ENCODE measurements at regions not wholly inside any gene's neighbourhood (a gene's known extent, or its start where the extent isn't known, plus 50 kb on each side); places are given as distances from the start of the nearest gene placed in this dataset.

DNA sequence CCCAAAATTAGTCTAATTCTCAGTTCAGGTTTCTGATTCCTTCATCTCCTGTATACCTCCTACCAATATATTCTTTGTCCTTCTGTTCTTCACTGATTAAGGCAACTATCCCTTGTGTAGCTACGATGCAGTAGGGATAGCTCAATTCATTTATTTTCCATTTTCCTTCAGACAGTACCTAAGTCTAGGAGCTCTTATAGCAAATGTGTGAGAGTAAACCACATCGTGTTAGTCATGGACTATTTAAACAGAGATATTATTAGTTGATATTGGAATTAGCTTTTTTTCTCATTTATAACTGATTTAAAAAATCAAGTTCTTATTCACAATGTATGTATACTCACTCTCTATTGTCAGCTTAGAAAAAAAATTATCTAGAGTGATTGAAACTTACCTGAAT is 900.0 kb downstream of the JRKL start:
- Histone ChIP-seq H3K4me1 (ENCODE audit: control extremely low read depth in 1 of 4, control insufficient read depth in 4 of 4, insufficient read depth in 4 of 4, low read length in 3 of 4) (no peaks in the 10 kb centered on the region), H3K36me3 (ENCODE audit: control insufficient read depth in 4 of 4, insufficient read depth in 4 of 4, low read length in 3 of 4) (no peaks in the 10 kb centered on the region), H3K4me3 (ENCODE audit: control insufficient read depth in 1 of 7, extremely low read depth in 1 of 7, insufficient read depth in 4 of 7, low read depth in 2 of 7, low read length in 6 of 7) (no peak overlapping the region), H3K9me3 (ENCODE audit: control extremely low read depth in 1 of 5, control insufficient read depth in 4 of 5, insufficient read depth in 2 of 5, low read depth in 1 of 5, low read length in 4 of 5) (no peaks in the 10 kb centered on the region), H3K27ac (ENCODE audit: insufficient read depth in 1 of 2, low read depth in 1 of 2, low read length in 2 of 2, poor library complexity in 1 of 2, severe bottlenecking in 2 of 2) (no peak overlapping the region), H3K27me3 (replicated peaks in 2 of 5; ENCODE audit: control insufficient read depth in 4 of 5, insufficient read depth in 5 of 5, low read length in 4 of 5) (no peaks in the 10 kb centered on the region)
- WGBS (ENCODE audit: insufficient coverage), result no CpG with 5 or more reads among the region's 2 CpGs
- DNase-seq, result no peak
- CTCF ChIA-PET, result no interaction called here
- POLR2A ChIA-PET, result no interaction called here

DNA sequence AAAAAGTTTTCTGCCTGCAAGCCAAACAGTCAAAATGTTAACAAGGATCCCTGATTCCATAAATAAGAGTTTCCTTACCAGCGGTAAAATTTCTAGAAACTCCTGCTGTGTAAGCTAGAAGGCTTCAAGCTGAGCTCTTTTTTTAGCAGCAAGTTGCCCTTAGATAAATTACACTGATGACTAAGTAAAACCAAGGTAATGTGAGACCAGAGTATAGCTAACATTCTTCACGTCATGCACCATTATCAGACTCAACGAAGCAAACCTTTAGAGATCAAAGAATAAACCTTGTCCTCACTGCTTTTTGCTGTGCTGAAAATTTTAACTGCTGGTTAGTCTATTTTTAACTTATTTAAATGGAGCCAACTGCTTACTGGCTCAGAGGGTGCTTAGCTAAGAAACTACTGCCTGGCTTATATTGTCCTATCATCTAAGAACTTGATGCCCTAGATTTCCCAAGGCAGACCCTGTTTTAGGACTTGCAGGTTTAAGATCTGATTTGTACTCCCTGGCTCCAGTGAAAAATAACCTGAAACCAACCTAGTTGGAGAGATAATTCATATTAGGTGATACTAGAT is 900.7 kb downstream of the JRKL start:
- no peaks in the 10 kb centered on the region for H3K27me3 ChIP-seq (replicated peaks in 2 of 5; ENCODE audit: control insufficient read depth in 4 of 5, insufficient read depth in 5 of 5, low read length in 4 of 5)
- no peak overlapping the region for H3K27ac ChIP-seq (ENCODE audit: insufficient read depth in 1 of 2, low read depth in 1 of 2, low read length in 2 of 2, poor library complexity in 1 of 2, severe bottlenecking in 2 of 2)
- ChIA-PET CTCF (no interaction called here), POLR2A (no interaction called here)
- no peak overlapping the region for H3K4me3 ChIP-seq (ENCODE audit: control insufficient read depth in 1 of 7, extremely low read depth in 1 of 7, insufficient read depth in 4 of 7, low read depth in 2 of 7, low read length in 6 of 7)
- no peaks in the 10 kb centered on the region for H3K36me3 ChIP-seq (ENCODE audit: control insufficient read depth in 4 of 4, insufficient read depth in 4 of 4, low read length in 3 of 4)
- DNase-seq, result no peak
- H3K9me3 ChIP-seq (ENCODE audit: control extremely low read depth in 1 of 5, control insufficient read depth in 4 of 5, insufficient read depth in 2 of 5, low read depth in 1 of 5, low read length in 4 of 5), result no peaks in the 10 kb centered on the region
- no peaks in the 10 kb centered on the region for H3K4me1 ChIP-seq (ENCODE audit: control extremely low read depth in 1 of 4, control insufficient read depth in 4 of 4, insufficient read depth in 4 of 4, low read length in 3 of 4)
- no CpG with 5 or more reads among the region's 3 CpGs for WGBS (ENCODE audit: insufficient coverage)

DNA sequence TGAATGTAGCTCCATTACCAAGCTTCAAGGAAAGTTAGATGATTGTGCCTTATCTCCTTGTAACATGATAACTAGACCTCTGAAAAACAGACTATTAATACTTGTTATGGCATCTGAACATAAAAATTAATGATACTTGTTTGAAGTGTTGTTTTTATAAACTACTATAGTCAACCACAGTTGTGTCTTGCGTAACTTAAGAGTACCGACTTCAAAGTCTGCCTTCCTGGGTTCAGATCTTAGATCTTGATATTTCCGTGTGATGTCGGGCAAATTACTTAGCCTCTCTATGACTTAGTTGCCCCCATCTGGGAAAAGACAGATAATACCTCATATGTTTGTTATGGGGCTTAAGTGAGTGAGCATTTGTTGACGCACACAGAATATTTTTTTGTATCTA is 906.5 kb downstream of the JRKL start:
- no peaks in the 10 kb centered on the region for H3K27me3 ChIP-seq (replicated peaks in 2 of 5; ENCODE audit: control insufficient read depth in 4 of 5, insufficient read depth in 5 of 5, low read length in 4 of 5)
- H3K27ac ChIP-seq (ENCODE audit: insufficient read depth in 1 of 2, low read depth in 1 of 2, low read length in 2 of 2, poor library complexity in 1 of 2, severe bottlenecking in 2 of 2), result no peak overlapping the region
- H3K9me3 ChIP-seq (ENCODE audit: control extremely low read depth in 1 of 5, control insufficient read depth in 4 of 5, insufficient read depth in 2 of 5, low read depth in 1 of 5, low read length in 4 of 5), result no peaks in the 10 kb centered on the region
- CTCF ChIA-PET, result no interaction called here
- POLR2A ChIA-PET, result no interaction called here
- H3K4me1 ChIP-seq (ENCODE audit: control extremely low read depth in 1 of 4, control insufficient read depth in 4 of 4, insufficient read depth in 4 of 4, low read length in 3 of 4), result no peaks in the 10 kb centered on the region
- H3K36me3 ChIP-seq (ENCODE audit: control insufficient read depth in 4 of 4, insufficient read depth in 4 of 4, low read length in 3 of 4), result no peaks in the 10 kb centered on the region
- WGBS (ENCODE audit: insufficient coverage), result 100% methylated on average over 3 of the region's 5 CpGs
- no peak for DNase-seq
- H3K4me3 ChIP-seq (ENCODE audit: control insufficient read depth in 1 of 7, extremely low read depth in 1 of 7, insufficient read depth in 4 of 7, low read depth in 2 of 7, low read length in 6 of 7), result no peak overlapping the region

DNA sequence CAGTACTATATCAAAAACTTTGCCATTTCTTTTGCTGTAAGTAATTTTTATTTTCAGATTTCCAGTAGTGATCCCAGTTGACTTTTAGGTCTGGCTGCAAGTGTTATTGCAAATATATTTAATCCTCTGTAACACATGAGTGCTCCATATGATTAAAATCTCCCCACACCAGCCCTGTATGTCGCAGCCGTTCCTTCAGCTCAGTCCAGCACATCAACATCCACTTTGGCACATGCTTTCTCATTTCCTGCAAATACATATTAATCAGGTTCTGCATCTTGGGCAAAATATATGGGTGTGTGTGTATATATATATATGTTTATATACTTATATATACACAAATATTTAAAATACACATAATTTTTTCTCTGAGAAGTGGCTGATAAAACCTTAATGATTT is 919.5 kb downstream of the JRKL start:
- H3K36me3 ChIP-seq (ENCODE audit: control insufficient read depth in 4 of 4, insufficient read depth in 4 of 4, low read length in 3 of 4), result no peaks in the 10 kb centered on the region
- DNase-seq, result no peak
- ChIA-PET CTCF (no interaction called here), POLR2A (no interaction called here)
- no peak overlapping the region for H3K27ac ChIP-seq (ENCODE audit: insufficient read depth in 1 of 2, low read depth in 1 of 2, low read length in 2 of 2, poor library complexity in 1 of 2, severe bottlenecking in 2 of 2)
- H3K4me1 ChIP-seq (ENCODE audit: control extremely low read depth in 1 of 4, control insufficient read depth in 4 of 4, insufficient read depth in 4 of 4, low read length in 3 of 4), result no peaks in the 10 kb centered on the region
- peaks cover 0 to 2% (median 0%) of the 10 kb centered on the region in 5 experiments for H3K9me3 ChIP-seq (ENCODE audit: control extremely low read depth in 1 of 5, control insufficient read depth in 4 of 5, insufficient read depth in 2 of 5, low read depth in 1 of 5, low read length in 4 of 5)
- no CpG with 5 or more reads among the region's 2 CpGs for WGBS (ENCODE audit: insufficient coverage)
- H3K27me3 ChIP-seq (replicated peaks in 2 of 5; ENCODE audit: control insufficient read depth in 4 of 5, insufficient read depth in 5 of 5, low read length in 4 of 5), result no peaks in the 10 kb centered on the region
- no peak overlapping the region for H3K4me3 ChIP-seq (ENCODE audit: control insufficient read depth in 1 of 7, extremely low read depth in 1 of 7, insufficient read depth in 4 of 7, low read depth in 2 of 7, low read length in 6 of 7)

DNA sequence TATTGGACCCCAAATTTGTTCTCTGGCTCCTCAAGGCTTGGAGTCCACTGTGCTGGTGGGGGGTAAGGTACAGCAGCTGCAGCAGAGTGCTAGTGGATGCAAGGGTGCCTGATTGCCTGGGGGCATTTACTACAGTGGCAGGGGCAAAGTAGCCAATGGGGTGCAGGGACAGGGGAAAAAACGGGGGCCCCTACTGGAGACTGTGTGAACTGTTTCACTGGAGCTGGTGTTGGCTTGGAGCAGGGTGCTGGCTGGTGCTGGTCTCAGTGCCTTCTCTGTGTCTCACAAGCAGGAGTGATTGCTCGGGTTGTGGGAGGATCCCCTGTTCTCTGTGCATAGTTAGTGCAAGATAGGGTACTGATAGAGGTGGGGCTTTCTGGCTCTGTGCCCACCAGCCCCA is 935.9 kb downstream of the JRKL start:
- Histone ChIP-seq H3K4me3 (ENCODE audit: control insufficient read depth in 1 of 7, extremely low read depth in 1 of 7, insufficient read depth in 4 of 7, low read depth in 2 of 7, low read length in 6 of 7) (no peak overlapping the region), H3K27ac (ENCODE audit: insufficient read depth in 1 of 2, low read depth in 1 of 2, low read length in 2 of 2, poor library complexity in 1 of 2, severe bottlenecking in 2 of 2) (no peak overlapping the region), H3K4me1 (ENCODE audit: control extremely low read depth in 1 of 4, control insufficient read depth in 4 of 4, insufficient read depth in 4 of 4, low read length in 3 of 4) (no peaks in the 10 kb centered on the region), H3K36me3 (ENCODE audit: control insufficient read depth in 4 of 4, insufficient read depth in 4 of 4, low read length in 3 of 4) (no peaks in the 10 kb centered on the region), H3K27me3 (replicated peaks in 2 of 5; ENCODE audit: control insufficient read depth in 4 of 5, insufficient read depth in 5 of 5, low read length in 4 of 5) (no peaks in the 10 kb centered on the region), H3K9me3 (ENCODE audit: control extremely low read depth in 1 of 5, control insufficient read depth in 4 of 5, insufficient read depth in 2 of 5, low read depth in 1 of 5, low read length in 4 of 5) (peaks cover 0 to 6% (median 0%) of the 10 kb centered on the region in 5 experiments)
- CTCF ChIA-PET, result no interaction called here
- POLR2A ChIA-PET, result no interaction called here
- no peak for DNase-seq
- 57% methylated on average over 1 of the region's 2 CpGs for WGBS (ENCODE audit: insufficient coverage)

DNA sequence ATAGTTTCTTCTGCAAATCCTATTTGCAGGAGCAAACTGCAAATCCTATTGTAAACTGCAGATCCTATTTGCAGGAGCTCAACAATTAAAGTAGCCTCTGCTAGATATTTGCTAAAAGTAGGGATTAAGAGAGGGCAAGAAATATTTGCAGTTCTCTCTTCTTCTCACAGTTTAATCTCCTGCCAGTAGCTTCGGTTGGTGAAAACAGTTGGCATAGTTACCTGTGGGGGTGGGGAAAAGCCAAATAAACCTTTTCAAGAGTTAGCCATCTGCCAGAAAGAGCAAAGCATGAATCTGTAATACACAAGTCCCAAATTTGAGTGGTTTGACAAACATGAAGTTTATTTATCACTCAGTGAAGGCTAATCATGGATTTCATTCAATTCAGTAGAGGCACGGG is 942.5 kb downstream of the JRKL start:
- no CpG with 5 or more reads among the region's 2 CpGs for WGBS (ENCODE audit: insufficient coverage)
- Histone ChIP-seq H3K9me3 (ENCODE audit: control extremely low read depth in 1 of 5, control insufficient read depth in 4 of 5, insufficient read depth in 2 of 5, low read depth in 1 of 5, low read length in 4 of 5) (no peaks in the 10 kb centered on the region), H3K4me1 (ENCODE audit: control extremely low read depth in 1 of 4, control insufficient read depth in 4 of 4, insufficient read depth in 4 of 4, low read length in 3 of 4) (no peaks in the 10 kb centered on the region), H3K36me3 (ENCODE audit: control insufficient read depth in 4 of 4, insufficient read depth in 4 of 4, low read length in 3 of 4) (no peaks in the 10 kb centered on the region), H3K27ac (ENCODE audit: insufficient read depth in 1 of 2, low read depth in 1 of 2, low read length in 2 of 2, poor library complexity in 1 of 2, severe bottlenecking in 2 of 2) (no peak overlapping the region), H3K4me3 (ENCODE audit: control insufficient read depth in 1 of 7, extremely low read depth in 1 of 7, insufficient read depth in 4 of 7, low read depth in 2 of 7, low read length in 6 of 7) (no peak overlapping the region), H3K27me3 (replicated peaks in 2 of 5; ENCODE audit: control insufficient read depth in 4 of 5, insufficient read depth in 5 of 5, low read length in 4 of 5) (no peaks in the 10 kb centered on the region)
- ChIA-PET CTCF (no interaction called here), POLR2A (no interaction called here)
- no peak for DNase-seq

DNA sequence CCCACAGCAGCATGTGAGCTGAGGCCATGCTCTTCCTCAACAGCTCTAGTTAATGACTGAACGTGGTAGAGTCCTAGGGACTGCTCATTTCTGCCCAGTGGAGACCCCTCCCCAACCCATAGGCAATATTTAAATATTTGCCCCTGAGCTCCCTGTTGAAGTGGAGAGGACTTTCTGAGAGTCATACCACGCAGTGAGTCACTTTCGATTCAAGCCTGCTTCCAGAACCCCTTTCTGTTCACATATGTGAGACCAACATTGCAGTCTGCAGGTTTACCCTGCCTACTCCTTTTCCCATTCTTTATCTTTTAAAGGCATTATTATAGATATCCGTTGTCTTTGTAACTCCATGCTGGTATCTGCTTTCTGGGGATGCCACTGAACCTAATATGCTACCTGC is 946.3 kb downstream of the JRKL start:
- Histone ChIP-seq H3K4me1 (ENCODE audit: control extremely low read depth in 1 of 4, control insufficient read depth in 4 of 4, insufficient read depth in 4 of 4, low read length in 3 of 4) (no peaks in the 10 kb centered on the region), H3K9me3 (ENCODE audit: control extremely low read depth in 1 of 5, control insufficient read depth in 4 of 5, insufficient read depth in 2 of 5, low read depth in 1 of 5, low read length in 4 of 5) (no peaks in the 10 kb centered on the region), H3K27ac (ENCODE audit: insufficient read depth in 1 of 2, low read depth in 1 of 2, low read length in 2 of 2, poor library complexity in 1 of 2, severe bottlenecking in 2 of 2) (no peak overlapping the region), H3K4me3 (ENCODE audit: control insufficient read depth in 1 of 7, extremely low read depth in 1 of 7, insufficient read depth in 4 of 7, low read depth in 2 of 7, low read length in 6 of 7) (no peak overlapping the region), H3K27me3 (replicated peaks in 2 of 5; ENCODE audit: control insufficient read depth in 4 of 5, insufficient read depth in 5 of 5, low read length in 4 of 5) (no peaks in the 10 kb centered on the region), H3K36me3 (ENCODE audit: control insufficient read depth in 4 of 4, insufficient read depth in 4 of 4, low read length in 3 of 4) (no peaks in the 10 kb centered on the region)
- ChIA-PET CTCF (no interaction called here), POLR2A (no interaction called here)
- WGBS (ENCODE audit: insufficient coverage), result 90% methylated on average over 3 of the region's 4 CpGs
- no peak for DNase-seq

Measured in common myeloid progenitor, CD34-positive (primary cell).